Natural killer cell (primary cell): ENCODE measurements at regions not wholly inside any gene's neighbourhood (a gene's known extent, or its start where the extent isn't known, plus 50 kb on each side); places are given as distances from the start of the nearest gene placed in this dataset.

ENCODE experiments used
- ATAC-seq, 3 donors: fragments of 150-1000 bp in 2 of 3; fragments of 200-7000 bp in 1 of 3; cut with Tn5 transposase; 1 replicate in 1 of 3; 2 replicates in 2 of 3; pipeline ENCODE4 v1.10.0; 2021; ENCODE audit warnings: mild to moderate bottlenecking in 2 of 3, moderate library complexity in 2 of 3
- DNase-seq, 2 donors: peaks; one replicate each; pipeline versions ENCODE4 v3.0.0 to v3.0.0-alpha.2; 2013 to 2021; ENCODE audit warnings: mixed read lengths in 1 of 2
- H3K27ac ChIP-seq: one replicate; pipeline ENCODE4 v1.5.1; 2013; ENCODE audit warnings: mild to moderate bottlenecking, low read length
- H3K27me3 ChIP-seq: one replicate; pipeline ENCODE4 v1.6.1; 2013; ENCODE audit warnings: low read length; ENCODE audit not compliant: control insufficient read depth, insufficient read depth
- H3K36me3 ChIP-seq: one replicate; pipeline ENCODE4 v1.6.1; 2013; ENCODE audit warnings: low read length; ENCODE audit not compliant: control insufficient read depth, insufficient read depth
- H3K4me1 ChIP-seq: one replicate; pipeline ENCODE4 v1.6.1; 2013; ENCODE audit warnings: low read length; ENCODE audit not compliant: control insufficient read depth, insufficient read depth
- H3K4me3 ChIP-seq: one replicate; pipeline ENCODE4 v1.5.1; 2013; ENCODE audit warnings: low read length
- H3K9me3 ChIP-seq: one replicate; pipeline ENCODE4 v1.6.1; 2013; ENCODE audit warnings: low read length; ENCODE audit not compliant: control insufficient read depth, insufficient read depth
- H3K27ac Mint-ChIP-seq, 2 donors: one replicate each; pipeline ENCODE4 v1.8.0; 2022; ENCODE audit warnings: mild to moderate bottlenecking in 2 of 2, mixed read lengths in 2 of 2, moderate library complexity in 1 of 2
- H3K27me3 Mint-ChIP-seq, 2 donors: one replicate each; pipeline ENCODE4 v1.8.0; 2022; ENCODE audit warnings: low read depth in 2 of 2, mixed read lengths in 2 of 2
- H3K36me3 Mint-ChIP-seq: one replicate; pipeline ENCODE4 v1.8.0; 2022; ENCODE audit warnings: mixed read lengths
- H3K4me1 Mint-ChIP-seq, 2 donors: one replicate each; pipeline ENCODE4 v1.8.0; 2022; ENCODE audit warnings: mixed read lengths in 2 of 2
- H3K4me3 Mint-ChIP-seq: one replicate; pipeline ENCODE4 v1.8.0; 2022; ENCODE audit warnings: mild to moderate bottlenecking, moderate library complexity, mixed read lengths
- H3K9me3 Mint-ChIP-seq, 2 donors: one replicate each; pipeline ENCODE4 v1.8.0; 2022; ENCODE audit warnings: mixed read lengths in 2 of 2
- CTCF ChIP-seq: fragments of 200-600 bp; IDR thresholded peaks from one replicate; pipeline ENCODE4 v1.8.0; 2022; ENCODE audit warnings: antibody characterized with exemption
- WGBS: methylation state at CpG from one replicate; pipeline ENCODE4 v1.1.7; 2013; ENCODE audit warnings: missing lambda C conversion rate; ENCODE audit not compliant: insufficient coverage; 5-methylcytosine and 5-hydroxymethylcytosine counted together
- intact Hi-C: fragments of 100-400 bp; cut with micrococcal nuclease; formaldehyde crosslinking; loops from one replicate; pipeline ENCODE4 v1.14.2; 2022

- Mint-ChIP-seq H3K4me3 (no peak overlapping the region), H3K4me1 (no peaks in the 10 kb centered on the region), H3K9me3 (peaks cover 6 to 9% of the 10 kb centered on the region in 2 donors), H3K27me3 (no peaks in the 10 kb centered on the region), H3K27ac (no peak overlapping the region), H3K36me3 (no peaks in the 10 kb centered on the region)
- H3K4me1 ChIP-seq = no peaks in the 10 kb centered on the region
- no peaks in the 10 kb centered on the region for H3K9me3 ChIP-seq
- no peak overlapping the region for H3K27ac ChIP-seq
- no peak for TF ChIP-seq CTCF
- 94% methylated on average over 2 of the region's 2 CpGs for WGBS
- no peak overlapping the region for H3K4me3 ChIP-seq
- H3K27me3 ChIP-seq = no peaks in the 10 kb centered on the region
- H3K36me3 ChIP-seq = no peaks in the 10 kb centered on the region
- no peak for ATAC-seq
- intact Hi-C loops = no loop called here
- DNase-seq = no peak
Measured at GRCh38 chr5:161115941-161116340, 263.9 kb upstream of the ATP10B start.

- WGBS = no CpG with 5 or more reads among the region's 1 CpG
- H3K9me3 Mint-ChIP-seq = peaks cover 6 to 10% of the 10 kb centered on the region in 2 donors
- H3K36me3 Mint-ChIP-seq = no peaks in the 10 kb centered on the region
- no peaks in the 10 kb centered on the region for H3K9me3 ChIP-seq
- H3K4me1 ChIP-seq = no peaks in the 10 kb centered on the region
- H3K4me3 Mint-ChIP-seq = no peak overlapping the region
- no peaks in the 10 kb centered on the region for H3K27me3 Mint-ChIP-seq
- no peak for ATAC-seq
- DNase-seq = no peak
- no peak for TF ChIP-seq CTCF
- no peak overlapping the region for H3K4me3 ChIP-seq
- no peak overlapping the region for H3K27ac ChIP-seq
- H3K27ac Mint-ChIP-seq = no peak overlapping the region
- H3K36me3 ChIP-seq = no peaks in the 10 kb centered on the region
- H3K27me3 ChIP-seq = no peaks in the 10 kb centered on the region
- intact Hi-C loops = no loop called here
- no peaks in the 10 kb centered on the region for H3K4me1 Mint-ChIP-seq
Measured at GRCh38 chr5:161112371-161112770, 260.4 kb upstream of the ATP10B start.

DNA sequence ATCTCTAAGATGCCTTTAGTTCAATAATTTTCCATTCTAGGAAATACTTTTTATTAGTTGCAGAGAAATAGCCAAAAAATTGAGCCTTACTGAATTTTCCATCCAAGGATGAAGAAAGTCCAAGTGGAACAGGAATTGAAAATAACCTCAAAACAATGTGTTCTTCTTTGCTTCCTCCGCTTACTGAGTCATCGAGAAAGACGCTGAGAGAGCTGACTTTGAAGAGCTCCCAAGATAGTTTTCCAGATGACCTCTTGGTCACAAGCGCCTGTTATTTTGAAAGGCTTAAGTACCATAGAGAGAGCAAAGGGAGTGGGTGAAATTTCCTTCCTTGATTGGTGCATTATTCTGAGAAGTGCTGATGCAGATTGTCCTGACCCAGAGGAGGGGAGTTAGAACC lies 253.5 kb upstream of the ATP10B start:
- WGBS = 67% methylated on average over 4 of the region's 4 CpGs
- ATAC-seq (no peak), DNase-seq (no peak)
- no peaks in the 10 kb centered on the region for H3K9me3 ChIP-seq
- Mint-ChIP-seq H3K9me3 (peaks cover 2 to 3% of the 10 kb centered on the region in 2 donors), H3K4me3 (no peak overlapping the region), H3K4me1 (no peaks in the 10 kb centered on the region), H3K36me3 (no peaks in the 10 kb centered on the region), H3K27ac (no peak overlapping the region), H3K27me3 (no peaks in the 10 kb centered on the region)
- H3K27ac ChIP-seq = no peak overlapping the region
- no peaks in the 10 kb centered on the region for H3K36me3 ChIP-seq
- TF ChIP-seq CTCF = no peak
- no peak overlapping the region for H3K4me3 ChIP-seq
- intact Hi-C loops = no loop called here
- H3K27me3 ChIP-seq = no peaks in the 10 kb centered on the region
- no peaks in the 10 kb centered on the region for H3K4me1 ChIP-seq

- ATAC-seq (no peak), DNase-seq (no peak)
- no peak overlapping the region for H3K27ac Mint-ChIP-seq
- 90% methylated on average over 3 of the region's 4 CpGs for WGBS
- no peaks in the 10 kb centered on the region for H3K36me3 ChIP-seq
- H3K4me3 ChIP-seq = no peak overlapping the region
- H3K9me3 ChIP-seq = peaks cover 2% of the 10 kb centered on the region
- intact Hi-C loops = no loop called here
- no peaks in the 10 kb centered on the region for H3K4me1 ChIP-seq
- no peaks in the 10 kb centered on the region for H3K9me3 Mint-ChIP-seq
- H3K27me3 Mint-ChIP-seq = no peaks in the 10 kb centered on the region
- H3K27ac ChIP-seq = no peak overlapping the region
- no peaks in the 10 kb centered on the region for H3K27me3 ChIP-seq
- H3K36me3 Mint-ChIP-seq = no peaks in the 10 kb centered on the region
- no peaks in the 10 kb centered on the region for H3K4me1 Mint-ChIP-seq
- H3K4me3 Mint-ChIP-seq = no peak overlapping the region
- no peak for TF ChIP-seq CTCF
Measured at GRCh38 chr5:161098516-161098915, 246.5 kb upstream of the ATP10B start.
